Naive thymus-derived CD4-positive, alpha-beta T cell (primary cell): ENCODE measurements at regions not wholly inside any gene's neighbourhood (a gene's known extent, or its start where the extent isn't known, plus 50 kb on each side); places are given as distances from the start of the nearest gene placed in this dataset.

ENCODE experiments used
- ATAC-seq: fragments of 150-1000 bp; cut with Tn5 transposase; 2 replicates; pipeline ENCODE4 v1.10.0; 2021; ENCODE audit warnings: mild to moderate bottlenecking, moderate library complexity
- CTCF ChIA-PET: fragments of 350-600 bp; sonication (Branson Sonifier 250); formaldehyde crosslinking; loops from one replicate; lab custom pipeline; 2021; ENCODE audit warnings: antibody characterized with exemption; lab: Charles Lee
- POLR2A ChIA-PET: fragments of 350-600 bp; sonication (Branson Sonifier 250); formaldehyde crosslinking; loops from one replicate; lab custom pipeline; 2021; ENCODE audit warnings: antibody characterized with exemption, inconsistent platforms; lab: Charles Lee
- DNase-seq, 9 donors: peaks; one replicate each; pipeline versions ENCODE4 v3.0.0 to v3.0.0-alpha.2; 2020 to 2022; ENCODE audit warnings: mixed read lengths in 1 of 9
- H3K27ac ChIP-seq: one replicate; pipeline ENCODE4 v1.7.0; 2013; ENCODE audit warnings: mild to moderate bottlenecking, low read depth, low read length, moderate library complexity
- H3K27me3 ChIP-seq, 2 donors: one replicate each; pipeline ENCODE4 v1.7.0; 2013; ENCODE audit warnings: low read length in 2 of 2, mild to moderate bottlenecking in 2 of 2, moderate library complexity in 2 of 2; ENCODE audit not compliant: control insufficient read depth in 2 of 2, insufficient read depth in 2 of 2
- H3K36me3 ChIP-seq, 3 experiments: 1 replicate in 2 of 3; 2 replicates in 1 of 3; pipeline ENCODE4 v1.7.0; 2013; ENCODE audit warnings: low read length in 3 of 3, mild to moderate bottlenecking in 3 of 3, moderate library complexity in 1 of 3; ENCODE audit not compliant: insufficient read depth in 3 of 3, control insufficient read depth in 2 of 3
- H3K4me1 ChIP-seq, 2 donors: one replicate each; pipeline ENCODE4 v1.7.0; 2013; ENCODE audit warnings: low read length in 2 of 2, mild to moderate bottlenecking in 2 of 2, moderate library complexity in 1 of 2; ENCODE audit not compliant: control insufficient read depth in 2 of 2, insufficient read depth in 2 of 2
- H3K4me3 ChIP-seq: 2 replicates; pipeline ENCODE4 v1.7.0; 2013; ENCODE audit warnings: mild to moderate bottlenecking, low read length
- H3K9me3 ChIP-seq, 3 experiments: 1 replicate in 2 of 3; 2 replicates in 1 of 3; pipeline ENCODE4 v1.7.0; 2013; ENCODE audit warnings: low read length in 3 of 3; ENCODE audit not compliant: control insufficient read depth in 2 of 3
- H3K27ac Mint-ChIP-seq, 9 donors: one replicate each; pipeline ENCODE4 v1.8.0; 2020 to 2022; ENCODE audit warnings: mixed read lengths in 9 of 9, mild to moderate bottlenecking in 8 of 9, moderate library complexity in 5 of 9, inconsistent platforms in 2 of 9
- H3K27me3 Mint-ChIP-seq, 5 donors: one replicate each; pipeline ENCODE4 v1.8.0; 2021 to 2022; ENCODE audit warnings: mixed read lengths in 5 of 5, mild to moderate bottlenecking in 1 of 5
- H3K36me3 Mint-ChIP-seq, 5 donors: one replicate each; pipeline ENCODE4 v1.8.0; 2020 to 2022; ENCODE audit warnings: mixed read lengths in 5 of 5, mild to moderate bottlenecking in 3 of 5, inconsistent platforms in 1 of 5
- H3K4me1 Mint-ChIP-seq, 7 donors: one replicate each; pipeline ENCODE4 v1.8.0; 2020 to 2022; ENCODE audit warnings: mixed read lengths in 7 of 7, mild to moderate bottlenecking in 3 of 7, inconsistent platforms in 1 of 7
- H3K4me3 Mint-ChIP-seq, 10 donors: one replicate each; pipeline ENCODE4 v1.8.0; 2020 to 2022; ENCODE audit warnings: mild to moderate bottlenecking in 10 of 10, mixed read lengths in 10 of 10, moderate library complexity in 6 of 10, inconsistent platforms in 2 of 10
- H3K9me3 Mint-ChIP-seq, 11 donors: one replicate each; pipeline ENCODE4 v1.8.0; 2020 to 2022; ENCODE audit warnings: mixed read lengths in 11 of 11, mild to moderate bottlenecking in 4 of 11, inconsistent platforms in 1 of 11, moderate library complexity in 1 of 11
- intact Hi-C, 2 donors: fragments of 100-400 bp; cut with micrococcal nuclease; formaldehyde crosslinking; loops; one replicate each; pipeline ENCODE4 v1.15.1; 2023

DNA sequence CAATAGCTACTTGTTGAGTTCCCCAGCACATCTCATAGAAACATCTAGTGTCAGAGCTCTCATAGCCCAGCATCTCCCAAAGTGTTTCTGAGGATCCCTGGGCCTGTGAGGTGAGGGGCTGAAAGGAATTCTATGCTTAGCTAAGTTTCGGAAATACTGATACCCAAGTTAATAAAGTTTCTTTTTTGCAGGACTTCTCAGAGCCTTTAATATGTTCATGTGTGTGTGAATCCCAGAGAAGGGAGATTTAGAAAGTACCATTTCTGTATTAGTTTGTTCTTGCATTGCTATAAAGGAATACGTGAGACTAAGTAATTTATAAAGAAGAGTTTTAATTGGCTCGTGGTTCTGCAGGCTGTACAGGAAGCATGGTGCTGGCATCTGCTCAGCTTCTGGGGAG lies 211.2 kb downstream of the TSN start:
- DNase-seq (no peak), ATAC-seq (no peak)
- Mint-ChIP-seq H3K9me3 (no peaks in the 10 kb centered on the region), H3K4me3 (no peak overlapping the region), H3K36me3 (no peaks in the 10 kb centered on the region), H3K27ac (no peak overlapping the region), H3K4me1 (peaks cover 0 to 4% (median 0%) of the 10 kb centered on the region in 7 donors), H3K27me3 (peaks cover 6 to 22% (median 10%) of the 10 kb centered on the region in 5 donors)
- POLR2A ChIA-PET, result no interaction called here
- no peak overlapping the region for H3K4me3 ChIP-seq
- no peaks in the 10 kb centered on the region for H3K27me3 ChIP-seq
- intact Hi-C loops, result no loop called here
- no peaks in the 10 kb centered on the region for H3K36me3 ChIP-seq
- no peak overlapping the region for H3K27ac ChIP-seq
- no peaks in the 10 kb centered on the region for H3K9me3 ChIP-seq
- no peaks in the 10 kb centered on the region for H3K4me1 ChIP-seq
- CTCF ChIA-PET, result no interaction called here

DNA sequence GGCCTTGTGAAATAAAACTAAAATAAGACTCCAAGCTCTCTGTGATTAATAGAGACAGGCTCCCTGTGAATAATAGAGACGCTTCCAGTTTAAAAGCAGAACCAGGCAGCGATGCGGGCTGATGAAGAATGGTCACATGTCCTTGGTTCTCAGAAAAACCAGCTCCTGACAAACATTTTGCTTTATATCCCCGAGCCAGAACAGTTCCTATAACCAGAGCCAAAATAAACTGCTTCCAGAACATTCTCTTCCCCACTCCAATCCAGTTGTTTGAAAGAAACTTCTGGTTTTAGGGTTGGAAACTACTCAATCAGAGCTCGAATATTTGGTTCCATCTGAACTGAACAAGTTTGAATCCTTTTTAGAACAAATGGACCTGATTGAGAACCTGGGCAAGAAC lies 213.7 kb downstream of the TSN start:
- no peak for DNase-seq
- no peak overlapping the region for H3K27ac ChIP-seq
- no peak overlapping the region for H3K4me3 Mint-ChIP-seq
- H3K27me3 ChIP-seq, result no peaks in the 10 kb centered on the region
- no peaks in the 10 kb centered on the region for H3K9me3 Mint-ChIP-seq
- peaks cover 0 to 4% (median 0%) of the 10 kb centered on the region in 7 donors for H3K4me1 Mint-ChIP-seq
- no peaks in the 10 kb centered on the region for H3K36me3 Mint-ChIP-seq
- no peaks in the 10 kb centered on the region for H3K4me1 ChIP-seq
- H3K27ac Mint-ChIP-seq, result peak overlapping the region in 1 of 9 donors; percentile 4
- CTCF ChIA-PET, result no interaction called here
- H3K36me3 ChIP-seq, result no peaks in the 10 kb centered on the region
- ATAC-seq, result no peak
- no peak overlapping the region for H3K4me3 ChIP-seq
- H3K9me3 ChIP-seq, result no peaks in the 10 kb centered on the region
- intact Hi-C loops, result no loop called here
- H3K27me3 Mint-ChIP-seq, result peaks cover 4 to 20% (median 10%) of the 10 kb centered on the region in 5 donors
- POLR2A ChIA-PET, result no interaction called here

DNA sequence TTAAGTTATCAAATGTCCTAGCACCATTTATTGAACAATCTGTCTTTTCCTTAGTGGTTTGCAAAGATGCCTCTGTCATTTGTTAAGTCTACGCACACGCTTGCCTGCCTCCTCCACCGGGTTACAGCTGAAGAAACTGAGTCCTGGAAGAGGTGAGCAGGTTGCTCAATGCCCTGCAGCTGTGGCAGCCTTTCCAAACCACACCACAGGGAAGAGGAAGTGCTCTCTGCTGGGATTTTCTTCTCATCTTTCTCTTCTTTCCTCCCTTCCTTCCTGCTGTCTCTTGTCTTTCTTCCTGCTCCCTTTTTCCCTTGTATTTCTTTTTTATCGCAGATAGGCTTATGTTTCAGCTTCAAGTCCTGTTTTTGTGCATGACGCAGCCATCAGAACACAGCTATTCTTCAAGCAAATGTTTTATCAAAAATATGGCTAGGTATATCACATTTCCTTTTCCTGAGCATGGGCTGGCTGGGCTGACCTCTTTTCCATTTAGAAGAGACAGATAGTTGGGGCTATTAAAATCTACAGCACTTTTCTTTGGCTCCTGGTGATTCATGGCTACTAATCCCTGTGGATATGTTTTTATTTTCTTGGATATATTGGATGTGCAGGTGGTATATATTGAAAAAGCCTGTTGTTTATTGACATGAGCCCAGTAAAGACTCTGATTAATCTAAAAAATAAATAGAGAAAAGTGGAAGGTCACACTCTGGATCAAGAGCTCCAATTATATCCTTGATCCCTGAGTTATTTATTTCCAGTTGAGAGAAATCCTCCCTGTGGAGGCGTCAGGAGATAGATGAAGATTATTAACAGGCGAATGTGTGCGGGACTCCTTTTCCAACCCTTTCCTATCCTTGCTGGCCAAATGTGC lies 214.6 kb downstream of the TSN start:
- intact Hi-C loops, result no loop called here
- DNase-seq (no peak), ATAC-seq (no peak)
- CTCF ChIA-PET, result no interaction called here
- H3K9me3 Mint-ChIP-seq, result no peaks in the 10 kb centered on the region
- peaks cover 0 to 4% (median 2%) of the 10 kb centered on the region in 7 donors for H3K4me1 Mint-ChIP-seq
- H3K4me3 Mint-ChIP-seq, result no peak overlapping the region
- H3K9me3 ChIP-seq, result no peaks in the 10 kb centered on the region
- H3K36me3 ChIP-seq, result no peaks in the 10 kb centered on the region
- no peak overlapping the region for H3K4me3 ChIP-seq
- H3K36me3 Mint-ChIP-seq, result no peaks in the 10 kb centered on the region
- H3K4me1 ChIP-seq, result no peaks in the 10 kb centered on the region
- H3K27ac Mint-ChIP-seq, result peak overlapping the region in 1 of 9 donors; percentile 4
- H3K27ac ChIP-seq, result no peak overlapping the region
- H3K27me3 Mint-ChIP-seq, result peaks cover 4 to 20% (median 10%) of the 10 kb centered on the region in 5 donors
- POLR2A ChIA-PET, result no interaction called here
- H3K27me3 ChIP-seq, result no peaks in the 10 kb centered on the region

DNA sequence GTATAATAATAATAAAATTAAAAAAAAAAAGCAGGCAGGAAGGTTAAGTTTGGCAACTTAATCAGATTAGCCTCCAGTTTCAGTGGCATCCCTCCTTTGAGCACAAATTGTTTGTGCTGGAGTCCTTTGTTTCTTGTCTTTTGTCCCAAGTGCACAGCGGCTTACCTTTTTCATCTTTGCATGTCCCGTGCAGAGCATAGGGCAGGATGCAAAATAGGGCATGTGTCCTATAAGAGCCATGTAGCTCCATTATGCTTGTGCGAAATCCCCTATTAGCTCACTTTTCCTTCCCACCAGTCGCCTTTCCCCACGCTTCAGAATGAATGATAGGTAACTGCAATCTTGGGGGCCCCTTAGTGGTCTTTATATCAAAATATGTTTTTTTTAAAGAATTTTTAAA lies 216.8 kb downstream of the TSN start:
- H3K27ac ChIP-seq, result no peak overlapping the region
- Mint-ChIP-seq H3K27me3 (peaks cover 0 to 20% (median 10%) of the 10 kb centered on the region in 5 donors), H3K9me3 (no peaks in the 10 kb centered on the region), H3K27ac (no peak overlapping the region), H3K4me1 (peaks cover 6 to 11% (median 9%) of the 10 kb centered on the region in 7 donors), H3K4me3 (no peak overlapping the region), H3K36me3 (no peaks in the 10 kb centered on the region)
- H3K4me1 ChIP-seq, result peaks cover 0 to 4% of the 10 kb centered on the region in 2 donors
- DNase-seq, result no peak
- ChIA-PET POLR2A (no interaction called here), CTCF (no interaction called here)
- no peaks in the 10 kb centered on the region for H3K36me3 ChIP-seq
- intact Hi-C loops, result no loop called here
- H3K4me3 ChIP-seq, result no peak overlapping the region
- no peaks in the 10 kb centered on the region for H3K27me3 ChIP-seq
- no peaks in the 10 kb centered on the region for H3K9me3 ChIP-seq
- no peak for ATAC-seq

DNA sequence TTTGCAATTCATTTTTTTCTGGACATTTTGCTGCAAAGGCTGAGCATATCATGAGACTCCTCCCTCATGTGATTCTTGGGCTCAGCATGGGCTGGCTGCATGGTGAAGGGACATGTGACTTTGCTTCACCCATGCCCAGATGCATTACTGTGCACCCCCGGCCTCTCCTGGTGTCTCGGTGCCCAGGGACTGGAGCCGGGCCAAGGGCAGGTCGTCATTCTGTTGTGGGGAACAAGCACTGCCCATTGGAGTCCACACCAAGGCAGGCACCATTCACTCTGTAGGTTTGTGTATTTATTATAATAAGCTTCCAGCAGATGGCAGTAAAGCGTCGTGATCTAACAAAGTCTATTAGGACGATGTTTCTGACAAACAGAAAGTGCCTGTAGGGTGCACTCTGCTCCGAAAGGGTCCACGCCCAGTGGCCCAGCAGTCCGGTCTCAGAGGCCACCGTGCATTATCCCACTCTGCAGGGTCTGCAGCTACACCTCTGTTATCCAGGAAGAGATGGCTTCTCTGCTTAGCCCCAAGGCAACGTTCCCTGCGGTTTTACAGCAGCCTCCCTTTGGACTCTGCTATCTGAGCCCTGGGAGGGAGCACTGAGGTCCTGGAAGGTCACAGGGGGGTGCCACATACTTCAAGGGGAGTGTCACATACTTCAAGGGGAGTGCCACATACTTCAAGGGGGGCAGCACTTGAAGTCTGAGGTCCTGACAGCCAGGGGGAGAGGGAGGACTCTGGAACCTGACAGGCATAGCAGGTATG lies 219.6 kb downstream of the TSN start:
- Mint-ChIP-seq H3K4me3 (peak overlapping the region; percentile 71 to 87 (median 82)), H3K27ac (peak overlapping the region in 3 of 9 donors; percentile 21 to 66 (median 25)), H3K4me1 (peaks cover 6 to 11% (median 8%) of the 10 kb centered on the region in 7 donors), H3K27me3 (peaks cover 0 to 20% (median 8%) of the 10 kb centered on the region in 5 donors), H3K36me3 (no peaks in the 10 kb centered on the region), H3K9me3 (no peaks in the 10 kb centered on the region)
- no peaks in the 10 kb centered on the region for H3K9me3 ChIP-seq
- no peaks in the 10 kb centered on the region for H3K27me3 ChIP-seq
- H3K27ac ChIP-seq, result no peak overlapping the region
- peak; percentile 90 for ATAC-seq
- intact Hi-C loops, result loop anchor here (1.0 to 2.0 kb wide), 2 partner anchors 444 to 476 kb away; partner anchors contain the start of gene RNU4ATAC (in 1 of the 2)
- peaks cover 0 to 4% of the 10 kb centered on the region in 2 donors for H3K4me1 ChIP-seq
- ChIA-PET POLR2A (no interaction called here), CTCF (no interaction called here)
- peak overlapping the region; percentile 68 for H3K4me3 ChIP-seq
- DNase-seq, result peak; percentile 12 to 70 (median 59)
- H3K36me3 ChIP-seq, result no peaks in the 10 kb centered on the region

DNA sequence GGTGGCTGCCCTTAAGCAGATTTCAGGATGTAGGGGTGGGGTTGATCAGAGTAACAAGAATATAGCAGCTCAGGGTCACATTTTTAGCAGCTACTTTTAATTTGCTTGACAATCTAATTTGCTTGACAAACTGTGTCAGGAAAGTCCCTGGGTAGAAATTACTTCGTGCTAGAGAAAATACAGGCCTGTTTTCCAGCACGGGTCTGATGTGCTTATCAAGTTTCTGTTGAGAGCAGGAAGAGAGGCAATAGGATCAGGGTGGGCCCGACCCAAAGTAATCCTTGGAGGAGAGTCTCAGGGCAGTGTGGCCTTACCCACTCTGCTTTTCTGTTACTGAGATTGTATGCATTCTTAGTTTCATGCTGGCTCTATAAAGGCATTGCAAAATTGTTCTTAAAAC lies 221.5 kb downstream of the TSN start:
- CTCF ChIA-PET, result no interaction called here
- H3K27me3 Mint-ChIP-seq, result peaks cover 0 to 7% (median 0%) of the 10 kb centered on the region in 5 donors

More for the DNA sequence above, 221.5 kb downstream of the TSN start:
- Mint-ChIP-seq H3K27ac (peak overlapping the region in 1 of 9 donors; percentile 56), H3K4me1 (peaks cover 6 to 11% (median 8%) of the 10 kb centered on the region in 7 donors), H3K9me3 (no peaks in the 10 kb centered on the region), H3K4me3 (no peak overlapping the region), H3K36me3 (no peaks in the 10 kb centered on the region)
- H3K9me3 ChIP-seq, result no peaks in the 10 kb centered on the region
- H3K27me3 ChIP-seq, result no peaks in the 10 kb centered on the region
- DNase-seq (no peak), ATAC-seq (no peak)
- intact Hi-C loops, result no loop called here
- H3K27ac ChIP-seq, result no peak overlapping the region
- peaks cover 0 to 4% of the 10 kb centered on the region in 2 donors for H3K4me1 ChIP-seq
- no peaks in the 10 kb centered on the region for H3K36me3 ChIP-seq
- POLR2A ChIA-PET, result no interaction called here
- no peak overlapping the region for H3K4me3 ChIP-seq
